Neural cell (in vitro differentiated cells): ENCODE measurements at regions not wholly inside any gene's neighbourhood (a gene's known extent, or its start where the extent isn't known, plus 50 kb on each side); places are given as distances from the start of the nearest gene placed in this dataset.

ENCODE experiments used
- H2AFZ ChIP-seq: fragments of 200-600, 300-800 bp; sonication (generic), shearing (Covaris generic); 2 replicates; pipeline ENCODE4 v1.6.0; 2014; ENCODE audit warnings: low read depth, mild to moderate bottlenecking, antibody characterized with exemption, low read length, moderate library complexity
- H3F3A ChIP-seq: fragments of 200-600 bp; shearing (Covaris generic); 2 replicates; pipeline ENCODE4 v1.6.1; 2016; ENCODE audit warnings: mild to moderate bottlenecking, moderate library complexity, mixed read lengths, antibody characterized with exemption, low read length; ENCODE audit not compliant: insufficient read depth, poor library complexity, severe bottlenecking
- H3K27ac ChIP-seq: fragments of 200-600, 300-800 bp; sonication (generic), shearing (Covaris generic); 2 replicates; pipeline ENCODE4 v1.5.1; 2014; ENCODE audit warnings: mild to moderate bottlenecking, low read length, moderate library complexity
- H3K27me3 ChIP-seq: fragments of 300-800, 200-600 bp; sonication (generic), shearing (Covaris generic); 2 replicates; pipeline ENCODE4 v1.6.0; 2014; ENCODE audit warnings: mild to moderate bottlenecking, low read depth, low read length, moderate library complexity; ENCODE audit not compliant: insufficient read depth
- H3K36me3 ChIP-seq: fragments of 300-800, 200-600 bp; sonication (generic), shearing (Covaris generic); 2 replicates; pipeline ENCODE4 v1.5.1; 2014; ENCODE audit warnings: mild to moderate bottlenecking, antibody characterized with exemption, low read length, moderate library complexity; ENCODE audit not compliant: insufficient read depth
- H3K4me2 ChIP-seq: fragments of 300-800, 200-600 bp; sonication (generic), shearing (Covaris generic); 2 replicates; pipeline ENCODE4 v1.6.0; 2014; ENCODE audit warnings: mild to moderate bottlenecking, low read length
- H3K4me3 ChIP-seq: fragments of 300-800, 200-600 bp; sonication (generic), shearing (Covaris generic); 2 replicates; pipeline ENCODE4 v1.5.1; 2014; ENCODE audit warnings: mild to moderate bottlenecking, low read length, moderate library complexity
- H3K79me2 ChIP-seq: fragments of 200-600 bp; shearing (Covaris generic); replicated peaks from 2 replicates; pipeline ENCODE4 v1.6.0; 2014; ENCODE audit warnings: mild to moderate bottlenecking, low read length, moderate library complexity; ENCODE audit not compliant: insufficient read depth
- H3K9ac ChIP-seq: fragments of 300-800, 200-600 bp; sonication (generic), shearing (Covaris generic); 2 replicates; pipeline ENCODE4 v1.6.1; 2016; ENCODE audit warnings: mild to moderate bottlenecking, low read length, mixed read lengths
- H3K9me2 ChIP-seq: fragments of 200-600 bp; shearing (Covaris generic); 2 replicates; pipeline ENCODE4 v1.6.1; 2016; ENCODE audit warnings: mild to moderate bottlenecking, low read length, mixed read lengths; ENCODE audit not compliant: insufficient read depth
- H3K9me3 ChIP-seq: fragments of 200-600, 300-800 bp; sonication (generic), shearing (Covaris generic); 2 replicates; pipeline ENCODE4 v1.6.1; 2016; ENCODE audit warnings: mild to moderate bottlenecking, mixed run types, low read length, moderate library complexity, mixed read lengths
- H4K20me1 ChIP-seq: fragments of 200-600 bp; shearing (Covaris generic); 2 replicates; pipeline ENCODE4 v1.6.1; 2016; ENCODE audit warnings: mild to moderate bottlenecking, mixed run types; ENCODE audit not compliant: insufficient read depth
- EP300 ChIP-seq: fragments of 450-650 bp; conservative IDR thresholded peaks from 2 replicates; pipeline ENCODE4 v1.6.1; 2014; ENCODE audit warnings: antibody characterized with exemption, mild to moderate bottlenecking, moderate library complexity; ENCODE audit not compliant: poor library complexity, severe bottlenecking
- EZH2 ChIP-seq: fragments of 200-600, 300-800 bp; shearing (Covaris generic), sonication (generic); IDR thresholded peaks from 2 replicates; pipeline ENCODE4 v1.6.1; 2014; ENCODE audit warnings: antibody characterized with exemption, low read length, borderline replicate concordance, mild to moderate bottlenecking; ENCODE audit not compliant: insufficient read depth, poor library complexity, severe bottlenecking
- MXI1 ChIP-seq: fragments of 450-650 bp; conservative IDR thresholded peaks from 2 replicates; pipeline ENCODE4 v1.6.1; 2014; ENCODE audit warnings: antibody characterized with exemption, mild to moderate bottlenecking; ENCODE audit not compliant: poor library complexity, severe bottlenecking
- POLR2AphosphoS5 ChIP-seq: IDR thresholded peaks from 2 replicates; pipeline ENCODE4 v1.6.1; 2012
- RAD21 ChIP-seq: fragments of 450-650 bp; conservative IDR thresholded peaks from 2 replicates; pipeline ENCODE4 v1.6.1; 2014; ENCODE audit warnings: antibody characterized with exemption, mild to moderate bottlenecking, moderate library complexity
- REST ChIP-seq: IDR thresholded peaks from 2 replicates; pipeline ENCODE4 v1.6.1; 2012; ENCODE audit warnings: borderline replicate concordance
- SMC3 ChIP-seq: fragments of 450-650 bp; conservative IDR thresholded peaks from 2 replicates; pipeline ENCODE4 v1.6.1; 2014; ENCODE audit warnings: antibody characterized with exemption, mild to moderate bottlenecking, moderate library complexity; ENCODE audit not compliant: poor library complexity
- TAF1 ChIP-seq: IDR thresholded peaks from 2 replicates; pipeline ENCODE4 v1.6.1; 2012; ENCODE audit warnings: low read depth
- TF ChIP-seq, protein P1 (sequence below): fragments of 450-650 bp; IDR thresholded peaks from 2 replicates; pipeline ENCODE4 v1.5.1; 2014; ENCODE audit warnings: antibody characterized with exemption, mild to moderate bottlenecking, moderate library complexity; ENCODE audit not compliant: poor library complexity, severe bottlenecking

- H3K36me3 ChIP-seq, result no peaks in the 10 kb centered on the region
- no peaks in the 10 kb centered on the region for H3K79me2 ChIP-seq
- H3K27ac ChIP-seq, result no peak overlapping the region
- no peak overlapping the region for H2AFZ ChIP-seq
- no peaks in the 10 kb centered on the region for H3K9me2 ChIP-seq
- no peak overlapping the region for H3K4me3 ChIP-seq
- H3K27me3 ChIP-seq, result no peaks in the 10 kb centered on the region
- TF ChIP-seq EZH2 (no peak), EP300 (no peak), REST (no peak), POLR2AphosphoS5 (no peak), MXI1 (no peak), TAF1 (no peak), RAD21 (no peak), SMC3 (no peak)
- TF ChIP-seq, protein P1, sequence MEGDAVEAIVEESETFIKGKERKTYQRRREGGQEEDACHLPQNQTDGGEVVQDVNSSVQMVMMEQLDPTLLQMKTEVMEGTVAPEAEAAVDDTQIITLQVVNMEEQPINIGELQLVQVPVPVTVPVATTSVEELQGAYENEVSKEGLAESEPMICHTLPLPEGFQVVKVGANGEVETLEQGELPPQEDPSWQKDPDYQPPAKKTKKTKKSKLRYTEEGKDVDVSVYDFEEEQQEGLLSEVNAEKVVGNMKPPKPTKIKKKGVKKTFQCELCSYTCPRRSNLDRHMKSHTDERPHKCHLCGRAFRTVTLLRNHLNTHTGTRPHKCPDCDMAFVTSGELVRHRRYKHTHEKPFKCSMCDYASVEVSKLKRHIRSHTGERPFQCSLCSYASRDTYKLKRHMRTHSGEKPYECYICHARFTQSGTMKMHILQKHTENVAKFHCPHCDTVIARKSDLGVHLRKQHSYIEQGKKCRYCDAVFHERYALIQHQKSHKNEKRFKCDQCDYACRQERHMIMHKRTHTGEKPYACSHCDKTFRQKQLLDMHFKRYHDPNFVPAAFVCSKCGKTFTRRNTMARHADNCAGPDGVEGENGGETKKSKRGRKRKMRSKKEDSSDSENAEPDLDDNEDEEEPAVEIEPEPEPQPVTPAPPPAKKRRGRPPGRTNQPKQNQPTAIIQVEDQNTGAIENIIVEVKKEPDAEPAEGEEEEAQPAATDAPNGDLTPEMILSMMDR, result no peak
- H3K9ac ChIP-seq, result no peak overlapping the region
- no peaks in the 10 kb centered on the region for H3F3A ChIP-seq
- H3K9me3 ChIP-seq, result no peaks in the 10 kb centered on the region
- H3K4me2 ChIP-seq, result no peak overlapping the region
- no peaks in the 10 kb centered on the region for H4K20me1 ChIP-seq
Observed at GRCh38 chr18:30591462-30591861, 451.1 kb downstream of the DSC3 start.

DNA sequence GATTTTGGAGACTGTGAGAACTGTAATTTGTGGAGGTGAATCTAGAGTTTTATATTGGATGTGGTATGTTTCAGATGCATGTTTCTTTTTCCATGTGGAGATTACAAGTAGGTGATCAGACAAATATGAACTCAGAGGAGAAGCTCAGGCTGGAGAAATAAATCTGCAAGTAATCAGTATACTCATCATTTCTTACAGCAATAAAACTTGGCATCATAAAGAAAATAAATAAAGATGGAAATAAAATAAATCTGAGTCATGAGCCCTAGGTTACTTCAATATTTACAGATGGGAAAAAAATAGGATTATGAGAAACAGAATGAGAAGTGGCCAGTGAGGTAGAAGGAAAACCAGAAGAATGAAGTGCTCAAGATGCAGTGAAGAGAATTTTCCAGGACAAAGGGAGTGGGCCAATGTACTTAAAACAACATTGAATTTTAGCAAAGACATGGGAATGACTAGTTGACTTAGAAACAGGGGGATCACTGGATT lies 453.8 kb downstream of the DSC3 start:
- H3K27ac ChIP-seq, result no peak overlapping the region
- H3K9ac ChIP-seq, result no peak overlapping the region
- H3F3A ChIP-seq, result no peaks in the 10 kb centered on the region
- no peak overlapping the region for H3K4me3 ChIP-seq
- H3K27me3 ChIP-seq, result no peaks in the 10 kb centered on the region
- H2AFZ ChIP-seq, result no peak overlapping the region
- H3K9me2 ChIP-seq, result no peaks in the 10 kb centered on the region
- H3K36me3 ChIP-seq, result no peaks in the 10 kb centered on the region
- no peak overlapping the region for H3K4me2 ChIP-seq
- no peaks in the 10 kb centered on the region for H3K79me2 ChIP-seq
- TF ChIP-seq, protein P1, result no peak
- TF ChIP-seq POLR2AphosphoS5 (no peak), MXI1 (no peak), REST (no peak), TAF1 (no peak), EP300 (no peak), SMC3 (no peak), RAD21 (no peak), EZH2 (no peak)
- H4K20me1 ChIP-seq, result no peaks in the 10 kb centered on the region
- H3K9me3 ChIP-seq, result no peaks in the 10 kb centered on the region
